Neutrophil (primary cell): ENCODE measurements at regions not wholly inside any gene's neighbourhood (a gene's known extent, or its start where the extent isn't known, plus 50 kb on each side); places are given as distances from the start of the nearest gene placed in this dataset.

ENCODE experiments used
- H3K27ac ChIP-seq: fragments of 200-600 bp; sonication (generic); 2 replicates; pipeline ENCODE4 v1.5.1; 2016; ENCODE audit warnings: mild to moderate bottlenecking, moderate library complexity
- H3K27me3 ChIP-seq: fragments of 200-600 bp; sonication (generic); 2 replicates; pipeline ENCODE4 v1.6.0; 2016; ENCODE audit warnings: mild to moderate bottlenecking
- H3K36me3 ChIP-seq: fragments of 200-600 bp; sonication (generic); 2 replicates; pipeline ENCODE4 v1.5.1; 2017
- H3K4me1 ChIP-seq, 2 experiments: fragments of 200-600 bp in 1 of 2; sonication (generic) in 1 of 2; 1 replicate in 1 of 2; 2 replicates in 1 of 2; pipeline versions ENCODE4 v1.5.1 to v1.6.1; 2013 to 2016; ENCODE audit warnings: low read depth in 1 of 2, low read length in 1 of 2, mild to moderate bottlenecking in 1 of 2, moderate library complexity in 1 of 2; ENCODE audit not compliant: control insufficient read depth in 1 of 2, insufficient read depth in 1 of 2
- H3K4me3 ChIP-seq, 2 experiments: fragments of 200-600 bp in 1 of 2; sonication (generic) in 1 of 2; 1 replicate in 1 of 2; 2 replicates in 1 of 2; pipeline ENCODE4 v1.5.1; 2013 to 2016; ENCODE audit warnings: low read depth in 1 of 2, low read length in 1 of 2, mild to moderate bottlenecking in 1 of 2, moderate library complexity in 1 of 2
- H3K9me3 ChIP-seq: fragments of 200-600 bp; sonication (generic); 2 replicates; pipeline ENCODE4 v1.5.1; 2016
- CTCF ChIP-seq: fragments of 200-600 bp; sonication (generic); IDR thresholded peaks from 2 replicates; pipeline ENCODE4 v1.5.1; 2016; ENCODE audit warnings: antibody characterized with exemption

GRCh38 chr7:130993671-130994365 is 259.8 kb upstream of the KLF14 start:
- peaks cover 26% of the 10 kb centered on the region for H3K36me3 ChIP-seq
- H3K4me3 ChIP-seq = no peak overlapping the region
- no peaks in the 10 kb centered on the region for H3K9me3 ChIP-seq
- H3K4me1 ChIP-seq = no peaks in the 10 kb centered on the region
- H3K27me3 ChIP-seq = no peaks in the 10 kb centered on the region
- TF ChIP-seq CTCF = no peak
- H3K27ac ChIP-seq = no peak overlapping the region

GRCh38 chr7:130994378-130995115 is 260.5 kb upstream of the KLF14 start:
- H3K4me3 ChIP-seq = no peak overlapping the region
- no peaks in the 10 kb centered on the region for H3K9me3 ChIP-seq
- H3K27me3 ChIP-seq = no peaks in the 10 kb centered on the region
- H3K4me1 ChIP-seq = no peaks in the 10 kb centered on the region
- no peak for TF ChIP-seq CTCF
- no peak overlapping the region for H3K27ac ChIP-seq
- peaks cover 26% of the 10 kb centered on the region for H3K36me3 ChIP-seq

- TF ChIP-seq CTCF = no peak
- Histone ChIP-seq H3K4me1 (no peaks in the 10 kb centered on the region), H3K36me3 (peaks cover 24% of the 10 kb centered on the region), H3K27ac (no peak overlapping the region), H3K9me3 (no peaks in the 10 kb centered on the region), H3K27me3 (no peaks in the 10 kb centered on the region), H3K4me3 (no peak overlapping the region)
These were observed 261.5 kb upstream of the KLF14 start for GRCh38 chr7:130995252-130996081.

- Histone ChIP-seq H3K27me3 (no peaks in the 10 kb centered on the region), H3K27ac (peak overlapping the region; percentile 13), H3K9me3 (no peaks in the 10 kb centered on the region), H3K4me1 (no peaks in the 10 kb centered on the region), H3K4me3 (no peak overlapping the region), H3K36me3 (peaks cover 22% of the 10 kb centered on the region)
- TF ChIP-seq CTCF = no peak
These were observed 262.3 kb upstream of the KLF14 start for GRCh38 chr7:130996205-130996832.

GRCh38 chr7:130996833-130997231 is 262.8 kb upstream of the KLF14 start:
- Histone ChIP-seq H3K27ac (peak overlapping the region; percentile 13), H3K4me1 (no peaks in the 10 kb centered on the region), H3K4me3 (no peak overlapping the region), H3K27me3 (no peaks in the 10 kb centered on the region), H3K9me3 (no peaks in the 10 kb centered on the region), H3K36me3 (peaks cover 21% of the 10 kb centered on the region)
- no peak for TF ChIP-seq CTCF
